ENCODE measurements at regions not wholly inside any gene's neighbourhood (a gene's known extent, or its start where the extent isn't known, plus 50 kb on each side); places are given as distances from the start of the nearest gene placed in this dataset.

GRCh38 chr6:19181211-19181610 is 656.0 kb upstream of the ID4 start:
- Mint-ChIP-seq H3K4me3 (ENCODE audit: unreplicated experiment) (no peak overlapping the region), H3K9me3 (ENCODE audit: low read depth) (peaks cover 23% of the 10 kb centered on the region), H3K27me3 (ENCODE audit: low read depth) (no peaks in the 10 kb centered on the region), H3K4me1 (ENCODE audit: low read depth) (peaks cover 3% of the 10 kb centered on the region), H3K36me3 (ENCODE audit: low read depth) (no peaks in the 10 kb centered on the region), H3K27ac (ENCODE audit: unreplicated experiment) (no peak overlapping the region)
- no peak for TF ChIP-seq CTCF (IDR thresholded peaks at IDR 0.05)
- DNase-seq (ENCODE audit: low spot score) = no peak

GRCh38 chr6:19193624-19194023 is 643.5 kb upstream of the ID4 start:
- H3K27me3 Mint-ChIP-seq (ENCODE audit: low read depth) = no peaks in the 10 kb centered on the region
- no peaks in the 10 kb centered on the region for H3K4me1 Mint-ChIP-seq (ENCODE audit: low read depth)
- DNase-seq (ENCODE audit: low spot score) = no peak
- no peaks in the 10 kb centered on the region for H3K36me3 Mint-ChIP-seq (ENCODE audit: low read depth)
- H3K27ac Mint-ChIP-seq (ENCODE audit: unreplicated experiment) = no peak overlapping the region
- peaks cover 13% of the 10 kb centered on the region for H3K9me3 Mint-ChIP-seq (ENCODE audit: low read depth)
- TF ChIP-seq CTCF (IDR thresholded peaks at IDR 0.05) = no peak
- H3K4me3 Mint-ChIP-seq (ENCODE audit: unreplicated experiment) = no peak overlapping the region

GRCh38 chr6:19204445-19204844 is 632.7 kb upstream of the ID4 start:
- Mint-ChIP-seq H3K27ac (ENCODE audit: unreplicated experiment) (no peak overlapping the region), H3K9me3 (ENCODE audit: low read depth) (peaks cover 38% of the 10 kb centered on the region), H3K4me3 (ENCODE audit: unreplicated experiment) (no peak overlapping the region), H3K27me3 (ENCODE audit: low read depth) (no peaks in the 10 kb centered on the region), H3K4me1 (ENCODE audit: low read depth) (peaks cover 5% of the 10 kb centered on the region), H3K36me3 (ENCODE audit: low read depth) (peaks cover 2% of the 10 kb centered on the region)
- TF ChIP-seq CTCF (IDR thresholded peaks at IDR 0.05) = peak; percentile 10
- no peak for DNase-seq (ENCODE audit: low spot score)

GRCh38 chr6:19205076-19205475 is 632.1 kb upstream of the ID4 start:
- Mint-ChIP-seq H3K36me3 (ENCODE audit: low read depth) (peaks cover 4% of the 10 kb centered on the region), H3K9me3 (ENCODE audit: low read depth) (peaks cover 38% of the 10 kb centered on the region), H3K27ac (ENCODE audit: unreplicated experiment) (no peak overlapping the region), H3K27me3 (ENCODE audit: low read depth) (no peaks in the 10 kb centered on the region), H3K4me1 (ENCODE audit: low read depth) (peaks cover 5% of the 10 kb centered on the region), H3K4me3 (ENCODE audit: unreplicated experiment) (no peak overlapping the region)
- TF ChIP-seq CTCF (IDR thresholded peaks at IDR 0.05) = no peak
- DNase-seq (ENCODE audit: low spot score) = no peak

GRCh38 chr6:19209202-19209601 is 628.0 kb upstream of the ID4 start:
- DNase-seq (ENCODE audit: low spot score) = no peak
- H3K4me1 Mint-ChIP-seq (ENCODE audit: low read depth) = peaks cover 5% of the 10 kb centered on the region

More at GRCh38 chr6:19209202-19209601, 628.0 kb upstream of the ID4 start:
- Mint-ChIP-seq H3K4me3 (ENCODE audit: unreplicated experiment) (no peak overlapping the region), H3K36me3 (ENCODE audit: low read depth) (peaks cover 4% of the 10 kb centered on the region), H3K9me3 (ENCODE audit: low read depth) (peaks cover 27% of the 10 kb centered on the region), H3K27me3 (ENCODE audit: low read depth) (no peaks in the 10 kb centered on the region), H3K27ac (ENCODE audit: unreplicated experiment) (no peak overlapping the region)
- TF ChIP-seq CTCF (IDR thresholded peaks at IDR 0.05) = no peak
